ENCODE measurements at regions not wholly inside any gene's neighbourhood (a gene's known extent, or its start where the extent isn't known, plus 50 kb on each side); places are given as distances from the start of the nearest gene placed in this dataset.

GRCh38 chr2:153057743-153058142 lies 339.3 kb downstream of the ARL6IP6 start:
- no peaks in the 10 kb centered on the region for H3K9me3 ChIP-seq
- TF ChIP-seq CTCF (IDR thresholded peaks at IDR 0.05), result no peak
- H3K27ac ChIP-seq, result no peak overlapping the region
- no peak overlapping the region for H3K4me3 ChIP-seq (ENCODE audit: low read depth in 1 of 2, low read length in 1 of 2)
- no peaks in the 10 kb centered on the region for H3K36me3 ChIP-seq
- H3K4me1 ChIP-seq (ENCODE audit: control insufficient read depth in 1 of 2, insufficient read depth in 1 of 2, low read depth in 1 of 2, low read length in 1 of 2), result no peaks in the 10 kb centered on the region
- H3K27me3 ChIP-seq, result no peaks in the 10 kb centered on the region

DNA sequence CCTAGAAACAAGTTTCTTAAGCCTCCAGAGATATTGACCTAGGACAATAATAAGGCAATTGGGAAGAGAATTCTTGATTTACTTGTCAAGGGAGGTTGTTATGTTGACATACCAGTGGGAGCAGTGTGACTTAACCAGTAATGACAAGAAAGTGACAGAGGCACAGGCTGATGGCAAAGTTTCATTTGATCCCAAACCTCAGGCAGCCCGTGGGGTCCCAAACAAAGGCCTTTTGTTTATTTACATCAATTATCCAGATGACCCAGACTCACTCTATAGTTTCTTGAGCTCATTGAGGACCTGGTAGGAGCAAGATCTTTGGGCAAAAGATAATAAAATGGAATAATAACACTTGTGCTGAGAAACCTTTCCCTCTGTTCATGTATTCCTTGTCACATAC lies 336.8 kb downstream of the ARL6IP6 start:
- H3K27me3 ChIP-seq, result no peaks in the 10 kb centered on the region
- TF ChIP-seq CTCF (IDR thresholded peaks at IDR 0.05), result no peak
- no peaks in the 10 kb centered on the region for H3K36me3 ChIP-seq

DNA sequence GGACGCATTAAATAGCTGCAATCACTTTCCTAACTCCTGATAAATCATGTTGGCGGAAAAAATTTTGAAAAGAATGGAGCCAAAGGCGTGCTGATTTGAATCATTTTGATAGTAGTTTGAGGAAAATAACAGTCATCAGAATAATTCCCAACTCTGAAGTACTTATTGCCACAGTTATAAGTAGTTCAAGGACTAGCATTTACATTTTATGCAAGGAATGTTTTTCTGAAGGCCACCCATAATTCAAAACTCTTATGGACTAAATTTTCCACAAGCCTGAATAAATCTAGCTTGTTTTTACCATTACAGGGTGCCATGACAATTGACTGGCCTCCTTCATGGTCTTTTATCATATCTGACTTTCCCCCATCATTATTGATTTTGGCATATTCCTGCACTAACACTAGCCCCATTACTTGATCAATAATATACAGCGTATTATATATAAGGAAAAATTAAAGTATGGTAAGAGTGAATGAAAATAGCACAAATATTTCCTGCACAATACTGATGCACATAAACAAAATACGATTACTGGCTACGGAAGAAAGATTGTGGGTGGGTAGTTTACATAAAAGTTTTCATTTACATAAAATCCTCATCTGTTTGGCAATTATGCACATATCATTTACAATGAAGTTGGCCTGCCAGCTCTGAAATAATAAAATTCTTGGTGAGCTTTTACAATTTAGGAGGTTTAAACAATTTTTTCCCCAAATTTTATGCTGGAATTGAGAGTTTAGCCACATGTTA lies 334.6 kb downstream of the ARL6IP6 start:
- H3K4me3 ChIP-seq (ENCODE audit: low read depth in 1 of 2, low read length in 1 of 2), result no peak overlapping the region
- H3K27me3 ChIP-seq, result no peaks in the 10 kb centered on the region
- H3K4me1 ChIP-seq (ENCODE audit: control insufficient read depth in 1 of 2, insufficient read depth in 1 of 2, low read depth in 1 of 2, low read length in 1 of 2), result no peaks in the 10 kb centered on the region
- H3K36me3 ChIP-seq, result no peaks in the 10 kb centered on the region
- TF ChIP-seq CTCF (IDR thresholded peaks at IDR 0.05), result no peak
- no peaks in the 10 kb centered on the region for H3K9me3 ChIP-seq
- no peak overlapping the region for H3K27ac ChIP-seq

More for the DNA sequence above, 336.8 kb downstream of the ARL6IP6 start:
- H3K4me3 ChIP-seq (ENCODE audit: low read depth in 1 of 2, low read length in 1 of 2), result no peak overlapping the region
- H3K27ac ChIP-seq, result no peak overlapping the region
- no peaks in the 10 kb centered on the region for H3K4me1 ChIP-seq (ENCODE audit: control insufficient read depth in 1 of 2, insufficient read depth in 1 of 2, low read depth in 1 of 2, low read length in 1 of 2)
- H3K9me3 ChIP-seq, result no peaks in the 10 kb centered on the region

- no peaks in the 10 kb centered on the region for H3K27me3 ChIP-seq
- H3K4me3 ChIP-seq (ENCODE audit: low read depth in 1 of 2, low read length in 1 of 2), result no peak overlapping the region
- H3K36me3 ChIP-seq, result no peaks in the 10 kb centered on the region
- no peak for TF ChIP-seq CTCF (IDR thresholded peaks at IDR 0.05)
- no peaks in the 10 kb centered on the region for H3K9me3 ChIP-seq
- H3K4me1 ChIP-seq (ENCODE audit: control insufficient read depth in 1 of 2, insufficient read depth in 1 of 2, low read depth in 1 of 2, low read length in 1 of 2), result no peaks in the 10 kb centered on the region
- H3K27ac ChIP-seq, result no peak overlapping the region
Measured at GRCh38 chr2:153047220-153047619, 328.8 kb downstream of the ARL6IP6 start.

- Histone ChIP-seq H3K36me3 (no peaks in the 10 kb centered on the region), H3K27ac (no peak overlapping the region), H3K9me3 (no peaks in the 10 kb centered on the region), H3K4me3 (ENCODE audit: low read depth in 1 of 2, low read length in 1 of 2) (no peak overlapping the region), H3K4me1 (ENCODE audit: control insufficient read depth in 1 of 2, insufficient read depth in 1 of 2, low read depth in 1 of 2, low read length in 1 of 2) (no peaks in the 10 kb centered on the region), H3K27me3 (no peaks in the 10 kb centered on the region)
- TF ChIP-seq CTCF (IDR thresholded peaks at IDR 0.05), result no peak
Measured at GRCh38 chr2:153043385-153043784, 325.0 kb downstream of the ARL6IP6 start.

Data from neutrophil (primary cell).